HCT116 (cell line): ENCODE measurements at regions not wholly inside any gene's neighbourhood (a gene's known extent, or its start where the extent isn't known, plus 50 kb on each side); places are given as distances from the start of the nearest gene placed in this dataset.
A peak's percentile ranks its signal among the peaks of the same experiment; 100 is the strongest.

Experiments
- ATAC-seq: fragments of 200-7000 bp; cut with Tn5 transposase; 2 replicates; pipeline ENCODE4 v1.9.1; 2020; ENCODE audit warnings: mild to moderate bottlenecking, moderate library complexity
- BruUV-seq: library from RNA; stranded (reverse); fragments of 400-500 nt; replicated peaks from 2 replicates; lab custom pipeline; 2021; lab: Mats Ljungman, UMichigan
- CTCF ChIA-PET: fragments of 300-600 bp; sonication (Branson Sonifier 250); formaldehyde crosslinking; loops from one replicate; lab custom pipeline; 2021; ENCODE audit warnings: antibody characterized with exemption; lab: Charles Lee
- POLR2A ChIA-PET: fragments of 300-600, 350-600 bp; sonication (Branson Sonifier 250); formaldehyde crosslinking; loops from one replicate; lab custom pipeline; 2021; ENCODE audit warnings: antibody characterized with exemption; lab: Charles Lee
- RAD21 ChIA-PET, 2 experiments: fragments of 300-600 bp; sonication (Branson Sonifier 250); formaldehyde crosslinking; loops; one replicate each; lab custom pipeline; 2023; ENCODE audit warnings: low total read pairs in 2 of 2; ENCODE audit not compliant: uncharacterized antibody in 2 of 2, unreplicated experiment in 2 of 2, low non-redundant PET in 1 of 2; lab: Charles Lee
- DNase-seq: peaks from one replicate; pipeline ENCODE4 v3.0.0-alpha.2; 2010; ENCODE audit warnings: low read depth, low spot score
- H2AFZ ChIP-seq: fragments of 200-600 bp; shearing (Covaris generic), sonication (generic); 2 replicates; pipeline ENCODE4 v1.6.1; 2017; ENCODE audit warnings: low read depth, mixed run types, mixed read lengths, antibody characterized with exemption, low read length; ENCODE audit not compliant: poor library complexity, severe bottlenecking
- H3K27ac ChIP-seq: 2 replicates; pipeline ENCODE4 v1.5.1; 2012; ENCODE audit warnings: low read depth, low read length
- H3K27me3 ChIP-seq: fragments of 200-600 bp; sonication (generic); 2 replicates; pipeline ENCODE4 v1.6.1; 2016; ENCODE audit warnings: mixed run types, low read length, mixed read lengths; ENCODE audit not compliant: insufficient read depth
- H3K36me3 ChIP-seq, 2 experiments: fragments of 200-500 bp in 1 of 2; fragments of 200-600 bp in 1 of 2; sonication (Bioruptor generic) in 1 of 2; sonication (generic) in 1 of 2; 2 replicates each; pipeline versions ENCODE4 v1.5.1 to v1.6.1; 2014 to 2016; ENCODE audit warnings: low read length in 2 of 2, inconsistent platforms in 1 of 2, mixed read lengths in 1 of 2, mixed run types in 1 of 2; ENCODE audit not compliant: insufficient read depth in 2 of 2, control insufficient read depth in 1 of 2
- H3K4me1 ChIP-seq, 2 experiments: fragments of 200-600 bp in 1 of 2; sonication (generic) in 1 of 2; 2 replicates each; pipeline versions ENCODE4 v1.5.1 to v1.6.1; 2012 to 2017; ENCODE audit warnings: low read length in 2 of 2, inconsistent platforms in 1 of 2, mild to moderate bottlenecking in 1 of 2, mixed read lengths in 1 of 2, mixed run types in 1 of 2, moderate library complexity in 1 of 2; ENCODE audit not compliant: insufficient read depth in 2 of 2, control insufficient read depth in 1 of 2
- H3K4me2 ChIP-seq: fragments of 200-600 bp; sonication (generic); 2 replicates; pipeline ENCODE4 v1.6.1; 2017; ENCODE audit warnings: mixed run types, low read length, mixed read lengths
- H3K4me3 ChIP-seq, 2 experiments: fragments of 200-600 bp in 1 of 2; sonication (generic) in 1 of 2; replicated peaks in 1 of 2; 2 replicates each; pipeline ENCODE4 v1.5.1; 2011 to 2016; ENCODE audit warnings: low read length in 2 of 2, control low read depth in 1 of 2, low read depth in 1 of 2, mild to moderate bottlenecking in 1 of 2, mixed read lengths in 1 of 2, mixed run types in 1 of 2
- H3K79me2 ChIP-seq: fragments of 200-600 bp; sonication (generic); 2 replicates; pipeline ENCODE4 v1.6.1; 2017; ENCODE audit warnings: mild to moderate bottlenecking, mixed run types, low read length, moderate library complexity, mixed read lengths; ENCODE audit not compliant: insufficient read depth
- H3K9ac ChIP-seq: fragments of 200-600 bp; sonication (generic); 2 replicates; pipeline ENCODE4 v1.6.1; 2016; ENCODE audit warnings: low read length, mixed read lengths
- H3K9me2 ChIP-seq: fragments of 200-600 bp; sonication (generic), shearing (Covaris generic); 2 replicates; pipeline ENCODE4 v1.6.1; 2017; ENCODE audit warnings: mixed run types, mild to moderate bottlenecking, moderate library complexity; ENCODE audit not compliant: insufficient read depth
- H3K9me3 ChIP-seq, 2 experiments: fragments of 200-500 bp in 1 of 2; fragments of 200-600 bp in 1 of 2; sonication (Bioruptor generic) in 1 of 2; sonication (generic) in 1 of 2; 2 replicates each; pipeline ENCODE4 v1.6.1; 2014 to 2017; ENCODE audit warnings: low read length in 2 of 2, mixed read lengths in 2 of 2, inconsistent platforms in 1 of 2, low read depth in 1 of 2, mild to moderate bottlenecking in 1 of 2, mixed run types in 1 of 2, moderate library complexity in 1 of 2; ENCODE audit not compliant: control insufficient read depth in 1 of 2, insufficient read depth in 1 of 2
- H4K20me1 ChIP-seq: fragments of 200-600 bp; sonication (generic), shearing (Covaris generic); 2 replicates; pipeline ENCODE4 v1.6.1; 2017; ENCODE audit warnings: mixed run types, mild to moderate bottlenecking, moderate library complexity; ENCODE audit not compliant: insufficient read depth
- CBX3 ChIP-seq: IDR thresholded peaks from 2 replicates; pipeline ENCODE4 v1.6.1; 2012; ENCODE audit warnings: low read depth
- EZH2 ChIP-seq: fragments of 200-600 bp; sonication (generic); IDR thresholded peaks from 2 replicates; pipeline ENCODE4 v1.6.1; 2017; ENCODE audit warnings: antibody characterized with exemption, mixed run types
- FOSL1 ChIP-seq: IDR thresholded peaks from 2 replicates; pipeline ENCODE4 v1.6.1; 2012; ENCODE audit warnings: low read depth
- JUND ChIP-seq: IDR thresholded peaks from 2 replicates; pipeline ENCODE4 v1.6.1; 2012
- POLR2A ChIP-seq: IDR thresholded peaks from 2 replicates; pipeline ENCODE4 v1.7.0; 2011; ENCODE audit warnings: borderline replicate concordance; ENCODE audit not compliant: insufficient read depth, insufficient read length; ENCODE audit errors: extremely low read depth
- POLR2AphosphoS5 ChIP-seq: IDR thresholded peaks from 2 replicates; pipeline ENCODE4 v1.6.1; 2011; ENCODE audit warnings: mild to moderate bottlenecking, low read depth, low read length, moderate library complexity
- RAD21 ChIP-seq: IDR thresholded peaks from 2 replicates; pipeline ENCODE4 v1.6.1; 2012; ENCODE audit warnings: low read depth, mild to moderate bottlenecking
- SIN3A ChIP-seq: IDR thresholded peaks from 2 replicates; pipeline ENCODE4 v1.6.1; 2012; ENCODE audit warnings: low read depth
- SP1 ChIP-seq: IDR thresholded peaks from 2 replicates; pipeline ENCODE4 v1.6.1; 2012; ENCODE audit warnings: low read depth
- SRF ChIP-seq: IDR thresholded peaks from 2 replicates; pipeline ENCODE4 v1.6.1; 2012; ENCODE audit warnings: low read depth
- YY1 ChIP-seq: IDR thresholded peaks from 2 replicates; pipeline ENCODE4 v1.6.1; 2011; ENCODE audit warnings: low read length, low read depth, moderate library complexity, mild to moderate bottlenecking; ENCODE audit not compliant: insufficient replicate concordance; ENCODE audit errors: extremely low read depth
- ZNF274 ChIP-seq: fragments of 200-500 bp; sonication (Bioruptor generic); IDR thresholded peaks from 2 replicates; pipeline ENCODE4 v1.6.1; 2014; ENCODE audit warnings: mild to moderate bottlenecking, low read depth, low read length, inconsistent platforms
- intact Hi-C: fragments of 100-400 bp; cut with micrococcal nuclease; formaldehyde crosslinking; loops from 2 replicates; pipeline ENCODE4 v1.10.0; 2022
- TF ChIP-seq, protein P1 (sequence below): IDR thresholded peaks from 2 replicates; pipeline ENCODE4 v1.6.1; 2012; ENCODE audit warnings: low read depth
- TF ChIP-seq, protein P2 (sequence below): IDR thresholded peaks from 2 replicates; pipeline ENCODE4 v1.6.1; 2011; ENCODE audit warnings: mild to moderate bottlenecking, low read length, moderate library complexity; ENCODE audit not compliant: insufficient replicate concordance; ENCODE audit errors: extremely low read depth

DNA sequence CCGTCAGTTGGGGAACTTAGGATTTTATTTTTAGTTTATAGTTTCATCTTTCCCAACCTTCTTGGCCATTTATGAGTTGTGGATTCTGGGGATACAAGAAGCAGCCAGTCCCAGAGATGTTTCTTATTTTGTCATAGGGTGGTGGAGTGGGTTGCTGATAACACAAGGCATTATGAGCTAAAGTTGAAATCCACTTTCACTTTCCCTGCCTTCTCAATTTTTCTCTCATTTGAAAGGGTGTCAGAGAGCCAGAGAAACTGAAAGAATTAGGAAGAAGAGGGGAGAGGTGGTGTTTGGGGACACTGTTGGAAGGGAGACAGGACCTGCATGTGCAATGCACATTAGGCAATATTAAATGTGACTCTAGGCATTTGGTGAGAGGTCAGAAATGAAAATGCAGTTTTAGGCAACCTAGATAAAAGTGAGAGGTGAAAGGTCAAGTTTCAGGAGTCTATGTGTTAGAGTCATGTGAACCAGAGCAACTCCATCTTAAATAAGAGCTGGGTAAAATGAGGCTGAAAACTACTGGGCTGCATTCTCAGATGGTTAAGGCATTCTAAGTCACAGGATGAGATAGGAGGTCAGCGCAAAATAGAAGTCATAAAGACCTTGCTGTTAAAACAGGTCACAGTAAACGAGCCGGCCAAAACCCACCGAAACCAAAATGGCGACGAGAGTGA lies 71.1 kb upstream of the F3 start (continued):
- TF ChIP-seq SIN3A, result no peak
- TF ChIP-seq, all 23 proteins: peak for 0

DNA sequence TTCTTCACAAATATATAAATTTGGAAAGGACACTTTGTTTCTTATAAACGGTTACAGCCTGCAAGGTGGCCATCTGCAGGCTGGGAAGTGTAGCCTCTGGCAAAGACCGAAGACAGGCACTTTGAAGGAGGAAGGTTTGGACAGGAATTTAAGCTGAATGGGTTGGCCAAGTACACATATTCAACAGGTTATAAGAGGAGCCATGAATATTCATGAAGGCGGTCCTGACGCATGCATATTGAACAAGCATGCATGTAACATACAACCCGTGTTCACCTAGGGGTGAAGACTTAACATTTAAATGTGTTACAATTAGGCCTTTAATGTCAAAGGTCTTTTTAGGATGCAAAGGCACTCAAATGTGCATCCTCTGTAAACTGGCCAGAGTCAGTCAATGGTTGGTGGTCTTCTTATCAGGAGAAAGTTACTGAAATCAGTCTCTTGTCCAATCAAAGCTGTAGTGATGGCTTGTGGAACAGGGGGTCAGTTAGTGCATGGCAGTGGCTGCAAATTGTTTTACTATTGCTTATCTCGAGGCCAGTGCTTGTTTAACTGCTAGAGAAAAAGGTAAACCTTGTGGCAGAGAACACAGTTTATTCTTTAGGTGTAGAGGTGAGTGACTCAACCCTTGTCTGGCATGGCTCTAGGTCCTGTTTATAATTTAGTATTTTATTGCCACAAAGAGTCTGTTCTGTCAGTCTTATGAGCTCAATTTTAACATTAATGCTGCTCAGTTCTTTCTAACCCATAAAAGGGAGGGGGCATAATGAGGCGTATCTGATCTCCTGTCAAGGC lies 70.3 kb upstream of the F3 start:
- ChIA-PET POLR2A (no interaction called here), CTCF (interaction anchor here (1.2 kb wide), 1 partner anchor 148 kb away, joined by 4 read pairs; no protein-coding TSS in a partner anchor), RAD21 (no interaction called here)
- ATAC-seq, result no peak
- Histone ChIP-seq H3K79me2 (no peaks in the 10 kb centered on the region), H3K9me3 (no peaks in the 10 kb centered on the region), H3K9ac (no peak overlapping the region), H3K4me3 (no peak overlapping the region), H3K4me1 (peaks cover 7 to 66% of the 10 kb centered on the region in 2 experiments), H2AFZ (peak overlapping the region; percentile 18), H3K9me2 (no peaks in the 10 kb centered on the region), H4K20me1 (no peaks in the 10 kb centered on the region), H3K27me3 (no peaks in the 10 kb centered on the region), H3K4me2 (no peak overlapping the region), H3K27ac (no peak overlapping the region), H3K36me3 (no peaks in the 10 kb centered on the region)
- no peak for DNase-seq
- no TSS peak for BruUV-seq
- TF ChIP-seq POLR2A, result no peak
- TF ChIP-seq SRF, result no peak
- no peak for TF ChIP-seq SIN3A
- TF ChIP-seq, protein P1, sequence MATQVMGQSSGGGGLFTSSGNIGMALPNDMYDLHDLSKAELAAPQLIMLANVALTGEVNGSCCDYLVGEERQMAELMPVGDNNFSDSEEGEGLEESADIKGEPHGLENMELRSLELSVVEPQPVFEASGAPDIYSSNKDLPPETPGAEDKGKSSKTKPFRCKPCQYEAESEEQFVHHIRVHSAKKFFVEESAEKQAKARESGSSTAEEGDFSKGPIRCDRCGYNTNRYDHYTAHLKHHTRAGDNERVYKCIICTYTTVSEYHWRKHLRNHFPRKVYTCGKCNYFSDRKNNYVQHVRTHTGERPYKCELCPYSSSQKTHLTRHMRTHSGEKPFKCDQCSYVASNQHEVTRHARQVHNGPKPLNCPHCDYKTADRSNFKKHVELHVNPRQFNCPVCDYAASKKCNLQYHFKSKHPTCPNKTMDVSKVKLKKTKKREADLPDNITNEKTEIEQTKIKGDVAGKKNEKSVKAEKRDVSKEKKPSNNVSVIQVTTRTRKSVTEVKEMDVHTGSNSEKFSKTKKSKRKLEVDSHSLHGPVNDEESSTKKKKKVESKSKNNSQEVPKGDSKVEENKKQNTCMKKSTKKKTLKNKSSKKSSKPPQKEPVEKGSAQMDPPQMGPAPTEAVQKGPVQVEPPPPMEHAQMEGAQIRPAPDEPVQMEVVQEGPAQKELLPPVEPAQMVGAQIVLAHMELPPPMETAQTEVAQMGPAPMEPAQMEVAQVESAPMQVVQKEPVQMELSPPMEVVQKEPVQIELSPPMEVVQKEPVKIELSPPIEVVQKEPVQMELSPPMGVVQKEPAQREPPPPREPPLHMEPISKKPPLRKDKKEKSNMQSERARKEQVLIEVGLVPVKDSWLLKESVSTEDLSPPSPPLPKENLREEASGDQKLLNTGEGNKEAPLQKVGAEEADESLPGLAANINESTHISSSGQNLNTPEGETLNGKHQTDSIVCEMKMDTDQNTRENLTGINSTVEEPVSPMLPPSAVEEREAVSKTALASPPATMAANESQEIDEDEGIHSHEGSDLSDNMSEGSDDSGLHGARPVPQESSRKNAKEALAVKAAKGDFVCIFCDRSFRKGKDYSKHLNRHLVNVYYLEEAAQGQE, result no peak
- no peak for TF ChIP-seq CBX3
- no peak for TF ChIP-seq ZNF274
- TF ChIP-seq YY1, result no peak
- TF ChIP-seq RAD21, result no peak
- TF ChIP-seq SP1, result no peak
- no peak for TF ChIP-seq FOSL1
- TF ChIP-seq POLR2AphosphoS5, result no peak
- no peak for TF ChIP-seq JUND
- no peak for TF ChIP-seq EZH2
- TF ChIP-seq, protein P2, sequence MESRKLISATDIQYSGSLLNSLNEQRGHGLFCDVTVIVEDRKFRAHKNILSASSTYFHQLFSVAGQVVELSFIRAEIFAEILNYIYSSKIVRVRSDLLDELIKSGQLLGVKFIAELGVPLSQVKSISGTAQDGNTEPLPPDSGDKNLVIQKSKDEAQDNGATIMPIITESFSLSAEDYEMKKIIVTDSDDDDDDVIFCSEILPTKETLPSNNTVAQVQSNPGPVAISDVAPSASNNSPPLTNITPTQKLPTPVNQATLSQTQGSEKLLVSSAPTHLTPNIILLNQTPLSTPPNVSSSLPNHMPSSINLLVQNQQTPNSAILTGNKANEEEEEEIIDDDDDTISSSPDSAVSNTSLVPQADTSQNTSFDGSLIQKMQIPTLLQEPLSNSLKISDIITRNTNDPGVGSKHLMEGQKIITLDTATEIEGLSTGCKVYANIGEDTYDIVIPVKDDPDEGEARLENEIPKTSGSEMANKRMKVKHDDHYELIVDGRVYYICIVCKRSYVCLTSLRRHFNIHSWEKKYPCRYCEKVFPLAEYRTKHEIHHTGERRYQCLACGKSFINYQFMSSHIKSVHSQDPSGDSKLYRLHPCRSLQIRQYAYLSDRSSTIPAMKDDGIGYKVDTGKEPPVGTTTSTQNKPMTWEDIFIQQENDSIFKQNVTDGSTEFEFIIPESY, result no peak
- intact Hi-C loops, result no loop called here
